HEK293 (cell line): ENCODE measurements at regions not wholly inside any gene's neighbourhood (a gene's known extent, or its start where the extent isn't known, plus 50 kb on each side); places are given as distances from the start of the nearest gene placed in this dataset.
A peak's percentile ranks its signal among the peaks of the same experiment; 100 is the strongest.

ENCODE experiments used
- CTCF ChIA-PET: fragments of 350-600 bp; formaldehyde crosslinking; extraction: SDS; loops from one replicate; lab custom pipeline; 2021; ENCODE audit warnings: antibody characterized with exemption; lab: Yijun Ruan, JAX
- POLR2A ChIA-PET: fragments of 300-600 bp; formaldehyde crosslinking; extraction: SDS; loops from one replicate; lab custom pipeline; 2020; ENCODE audit warnings: antibody characterized with exemption, inconsistent platforms; lab: Yijun Ruan, JAX
- H3K27ac ChIP-seq: fragments of 200-500 bp; sonication (Bioruptor generic); 2 replicates; pipeline ENCODE4 v1.5.1; 2014; ENCODE audit warnings: low read depth, low read length, control low read depth, inconsistent platforms; ENCODE audit errors: extremely low read depth
- H3K36me3 ChIP-seq, 2 experiments: fragments of 200-500 bp in 1 of 2; sonication (Bioruptor generic) in 1 of 2; 1 replicate in 1 of 2; 2 replicates in 1 of 2; pipeline ENCODE4 v1.5.1; 2014 to 2017; ENCODE audit warnings: inconsistent platforms in 2 of 2, low read length in 2 of 2; ENCODE audit not compliant: control insufficient read depth in 2 of 2, insufficient read depth in 1 of 2
- H3K4me1 ChIP-seq: fragments of 200-500 bp; sonication (Bioruptor generic); 2 replicates; pipeline ENCODE4 v1.5.1; 2014; ENCODE audit warnings: mild to moderate bottlenecking, low read length, inconsistent platforms; ENCODE audit not compliant: control insufficient read depth, insufficient read depth
- H3K4me3 ChIP-seq: 2 replicates; pipeline ENCODE4 v1.5.1; 2011; ENCODE audit warnings: low read depth, mild to moderate bottlenecking, control low read depth, low read length, moderate library complexity
- H3K9me3 ChIP-seq: fragments of 200-500 bp; sonication (Bioruptor generic); 2 replicates; pipeline ENCODE4 v1.5.1; 2014; ENCODE audit warnings: low read depth, low read length, inconsistent platforms; ENCODE audit not compliant: control insufficient read depth, insufficient read depth
- FEZF1 ChIP-seq: fragments of 450-650 bp; formaldehyde crosslinking; IDR thresholded peaks from 2 replicates; pipeline ENCODE4 v1.5.1; 2016; ENCODE audit warnings: missing biosample characterization, missing genetic modification characterization
- IKZF3 ChIP-seq: fragments of 450-650 bp; IDR thresholded peaks from 2 replicates; pipeline ENCODE4 v1.5.0; 2018; ENCODE audit warnings: missing biosample characterization, mild to moderate bottlenecking, missing genetic modification characterization, moderate library complexity
- KLF1 ChIP-seq: fragments of 450-650 bp; formaldehyde crosslinking; IDR thresholded peaks from 2 replicates; pipeline ENCODE4 v1.5.1; 2016; ENCODE audit warnings: missing biosample characterization, missing genetic modification characterization
- KLF9 ChIP-seq: fragments of 450-650 bp; formaldehyde crosslinking; IDR thresholded peaks from 2 replicates; pipeline ENCODE4 v1.5.1; 2016; ENCODE audit warnings: missing biosample characterization, missing genetic modification characterization, low read depth
- MEIS1 ChIP-seq: sonication (generic); formaldehyde crosslinking; IDR thresholded peaks from 2 replicates; pipeline ENCODE4 v1.8.1; 2022; ENCODE audit warnings: missing genetic modification reagents, mild to moderate bottlenecking, borderline replicate concordance
- OSR2 ChIP-seq: fragments of 450-650 bp; formaldehyde crosslinking; IDR thresholded peaks from 2 replicates; pipeline ENCODE4 v1.5.1; 2016; ENCODE audit warnings: missing biosample characterization, missing genetic modification characterization
- SALL2 ChIP-seq: fragments of 450-650 bp; formaldehyde crosslinking; IDR thresholded peaks from 2 replicates; pipeline ENCODE4 v1.5.0; 2017; ENCODE audit warnings: missing biosample characterization, mild to moderate bottlenecking, missing genetic modification characterization, borderline replicate concordance
- WT1 ChIP-seq: fragments of 450-650 bp; formaldehyde crosslinking; IDR thresholded peaks from 2 replicates; pipeline ENCODE4 v1.5.1; 2016; ENCODE audit warnings: missing biosample characterization, missing genetic modification characterization
- ZIC2 ChIP-seq: fragments of 450-650 bp; formaldehyde crosslinking; IDR thresholded peaks from 2 replicates; pipeline ENCODE4 v1.5.1; 2016; ENCODE audit warnings: missing biosample characterization, missing genetic modification characterization
- ZNF10 ChIP-seq: fragments of 450-650 bp; formaldehyde crosslinking; IDR thresholded peaks from 2 replicates; pipeline ENCODE4 v1.5.1; 2017; ENCODE audit warnings: missing biosample characterization, missing genetic modification characterization
- ZNF121 ChIP-seq: fragments of 450-650 bp; formaldehyde crosslinking; IDR thresholded peaks from 2 replicates; pipeline ENCODE4 v1.5.1; 2016; ENCODE audit warnings: missing biosample characterization, missing genetic modification characterization
- ZNF155 ChIP-seq: fragments of 450-650 bp; formaldehyde crosslinking; IDR thresholded peaks from 2 replicates; pipeline ENCODE4 v1.5.1; 2016; ENCODE audit warnings: missing biosample characterization, missing genetic modification characterization
- ZNF184 ChIP-seq: fragments of 450-650 bp; IDR thresholded peaks from 2 replicates; pipeline ENCODE4 v1.5.1; 2018; ENCODE audit warnings: missing biosample characterization, mild to moderate bottlenecking, missing genetic modification characterization
- ZNF2 ChIP-seq: fragments of 450-650 bp; formaldehyde crosslinking; IDR thresholded peaks from 2 replicates; pipeline ENCODE4 v1.5.1; 2016; ENCODE audit warnings: missing biosample characterization, missing genetic modification characterization
- ZNF211 ChIP-seq: fragments of 450-650 bp; formaldehyde crosslinking; IDR thresholded peaks from 2 replicates; pipeline ENCODE4 v1.5.1; 2016; ENCODE audit warnings: low read depth, missing biosample characterization, missing genetic modification characterization
- ZNF335 ChIP-seq: fragments of 450-650 bp; formaldehyde crosslinking; conservative IDR thresholded peaks from 2 replicates; pipeline ENCODE4 v1.5.1; 2016; ENCODE audit warnings: missing biosample characterization, missing genetic modification characterization
- ZNF433 ChIP-seq: fragments of 450-650 bp; formaldehyde crosslinking; IDR thresholded peaks from 2 replicates; pipeline ENCODE4 v1.5.1; 2016; ENCODE audit warnings: missing biosample characterization, missing genetic modification characterization, low read depth
- ZNF610 ChIP-seq: fragments of 450-650 bp; formaldehyde crosslinking; IDR thresholded peaks from 2 replicates; pipeline ENCODE4 v1.5.1; 2016; ENCODE audit warnings: missing biosample characterization, missing genetic modification characterization, borderline replicate concordance
- ZNF621 ChIP-seq: fragments of 450-650 bp; formaldehyde crosslinking; IDR thresholded peaks from 2 replicates; pipeline ENCODE4 v1.5.1; 2017; ENCODE audit warnings: missing biosample characterization, missing genetic modification characterization
- ZNF791 ChIP-seq: fragments of 450-650 bp; formaldehyde crosslinking; IDR thresholded peaks from 2 replicates; pipeline ENCODE4 v1.5.1; 2016; ENCODE audit warnings: missing biosample characterization, missing genetic modification characterization
- ZSCAN23 ChIP-seq: fragments of 450-650 bp; formaldehyde crosslinking; IDR thresholded peaks from 2 replicates; pipeline ENCODE4 v1.5.1; 2016; ENCODE audit warnings: missing biosample characterization, missing genetic modification characterization
- ZXDB ChIP-seq: fragments of 450-650 bp; formaldehyde crosslinking; IDR thresholded peaks from 2 replicates; pipeline ENCODE4 v1.5.1; 2016; ENCODE audit warnings: missing biosample characterization, missing genetic modification characterization
- TF ChIP-seq, protein P1 (sequence below): fragments of 450-650 bp; formaldehyde crosslinking; IDR thresholded peaks from 2 replicates; pipeline ENCODE4 v1.5.1; 2016; ENCODE audit warnings: missing biosample characterization, missing genetic modification characterization
- TF ChIP-seq, protein P2 (sequence below): fragments of 450-650 bp; formaldehyde crosslinking; IDR thresholded peaks from 2 replicates; pipeline ENCODE4 v1.5.1; 2017; ENCODE audit warnings: missing biosample characterization, missing genetic modification characterization
- TF ChIP-seq, protein P3 (sequence below): fragments of 450-650 bp; formaldehyde crosslinking; conservative IDR thresholded peaks from 2 replicates; pipeline ENCODE4 v1.5.1; 2016; ENCODE audit warnings: low read depth, missing biosample characterization, missing genetic modification characterization
- TF ChIP-seq, protein P4 (sequence below): fragments of 450-650 bp; formaldehyde crosslinking; IDR thresholded peaks from 2 replicates; pipeline ENCODE4 v1.5.1; 2016; ENCODE audit warnings: missing biosample characterization, missing genetic modification characterization, borderline replicate concordance

DNA sequence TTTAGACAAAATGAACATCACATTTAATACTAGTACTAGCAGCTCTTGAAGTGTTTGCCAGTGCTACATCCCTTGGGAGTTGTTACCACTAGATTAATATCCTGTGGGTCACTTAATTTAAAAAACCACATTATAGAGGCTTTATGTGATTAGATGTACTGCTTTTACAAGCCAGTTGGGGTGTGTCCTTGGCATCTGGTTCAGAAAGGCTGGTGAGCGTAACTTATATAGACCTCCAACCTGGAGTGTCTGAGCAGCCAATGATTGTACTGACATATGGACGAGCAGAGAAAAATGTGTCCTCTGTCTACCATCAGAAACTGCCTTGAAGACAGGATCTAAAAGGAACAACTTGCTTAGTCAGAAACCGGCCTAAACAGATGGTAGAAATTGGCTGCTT, 306.2 kb upstream of the ATP11B start:
- Histone ChIP-seq H3K27ac (peak overlapping the region; percentile 1; the same call in 1 of the 2 replicates), H3K4me3 (no peak overlapping the region), H3K36me3 (no peaks in the 10 kb centered on the region), H3K9me3 (no peaks in the 10 kb centered on the region), H3K4me1 (peaks cover 11% of the 10 kb centered on the region; the same call in 1 of the 2 replicates)
- CTCF ChIA-PET, result interaction anchor here (0.6 kb wide), 1 partner anchor 112 kb away, joined by 3 read pairs; no protein-coding TSS in a partner anchor
- POLR2A ChIA-PET, result no interaction called here
- TF ChIP-seq, protein P1, sequence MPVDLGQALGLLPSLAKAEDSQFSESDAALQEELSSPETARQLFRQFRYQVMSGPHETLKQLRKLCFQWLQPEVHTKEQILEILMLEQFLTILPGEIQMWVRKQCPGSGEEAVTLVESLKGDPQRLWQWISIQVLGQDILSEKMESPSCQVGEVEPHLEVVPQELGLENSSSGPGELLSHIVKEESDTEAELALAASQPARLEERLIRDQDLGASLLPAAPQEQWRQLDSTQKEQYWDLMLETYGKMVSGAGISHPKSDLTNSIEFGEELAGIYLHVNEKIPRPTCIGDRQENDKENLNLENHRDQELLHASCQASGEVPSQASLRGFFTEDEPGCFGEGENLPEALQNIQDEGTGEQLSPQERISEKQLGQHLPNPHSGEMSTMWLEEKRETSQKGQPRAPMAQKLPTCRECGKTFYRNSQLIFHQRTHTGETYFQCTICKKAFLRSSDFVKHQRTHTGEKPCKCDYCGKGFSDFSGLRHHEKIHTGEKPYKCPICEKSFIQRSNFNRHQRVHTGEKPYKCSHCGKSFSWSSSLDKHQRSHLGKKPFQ (tag by site-specific recombination), result peak; percentile 41; the same call in 1 of the 2 replicates
- TF ChIP-seq ZNF155 (tag by site-specific recombination) (no peak), SALL2 (tag by site-specific recombination) (no peak), ZXDB (tag by site-specific recombination) (peak; percentile 34; the same call in 1 of the 2 replicates), ZNF2 (tag by site-specific recombination) (no peak), IKZF3 (tag by site-specific recombination) (peak; percentile 52; the same call in 1 of the 2 replicates), WT1 (tag by site-specific recombination) (peak; percentile 83), ZNF121 (tag by site-specific recombination) (no peak), ZNF184 (tag by site-specific recombination) (no peak), ZNF791 (tag by site-specific recombination) (no peak), ZNF610 (tag by site-specific recombination) (no peak), ZNF433 (no peak), FEZF1 (tag by site-specific recombination) (peak; percentile 92), ZIC2 (no peak), ZSCAN23 (tag by site-specific recombination) (no peak), KLF9 (tag by site-specific recombination) (0 out of 2 replicates have a peak, but pooled peaks have one; percentile 24), OSR2 (tag by site-specific recombination) (peak; percentile 72; the same call in 1 of the 2 replicates), KLF1 (tag by site-specific recombination) (peak; percentile 35; the same call in 1 of the 2 replicates), MEIS1 (CRISPR knock-in tag) (no peak), ZNF10 (tag by site-specific recombination) (no peak), ZNF335 (no peak), ZNF621 (no peak), ZNF211 (tag by site-specific recombination) (no peak)
- TF ChIP-seq, protein P2, sequence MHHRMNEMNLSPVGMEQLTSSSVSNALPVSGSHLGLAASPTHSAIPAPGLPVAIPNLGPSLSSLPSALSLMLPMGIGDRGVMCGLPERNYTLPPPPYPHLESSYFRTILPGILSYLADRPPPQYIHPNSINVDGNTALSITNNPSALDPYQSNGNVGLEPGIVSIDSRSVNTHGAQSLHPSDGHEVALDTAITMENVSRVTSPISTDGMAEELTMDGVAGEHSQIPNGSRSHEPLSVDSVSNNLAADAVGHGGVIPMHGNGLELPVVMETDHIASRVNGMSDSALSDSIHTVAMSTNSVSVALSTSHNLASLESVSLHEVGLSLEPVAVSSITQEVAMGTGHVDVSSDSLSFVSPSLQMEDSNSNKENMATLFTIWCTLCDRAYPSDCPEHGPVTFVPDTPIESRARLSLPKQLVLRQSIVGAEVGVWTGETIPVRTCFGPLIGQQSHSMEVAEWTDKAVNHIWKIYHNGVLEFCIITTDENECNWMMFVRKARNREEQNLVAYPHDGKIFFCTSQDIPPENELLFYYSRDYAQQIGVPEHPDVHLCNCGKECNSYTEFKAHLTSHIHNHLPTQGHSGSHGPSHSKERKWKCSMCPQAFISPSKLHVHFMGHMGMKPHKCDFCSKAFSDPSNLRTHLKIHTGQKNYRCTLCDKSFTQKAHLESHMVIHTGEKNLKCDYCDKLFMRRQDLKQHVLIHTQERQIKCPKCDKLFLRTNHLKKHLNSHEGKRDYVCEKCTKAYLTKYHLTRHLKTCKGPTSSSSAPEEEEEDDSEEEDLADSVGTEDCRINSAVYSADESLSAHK (tag by site-specific recombination), result peak; percentile 73
- TF ChIP-seq, protein P3, sequence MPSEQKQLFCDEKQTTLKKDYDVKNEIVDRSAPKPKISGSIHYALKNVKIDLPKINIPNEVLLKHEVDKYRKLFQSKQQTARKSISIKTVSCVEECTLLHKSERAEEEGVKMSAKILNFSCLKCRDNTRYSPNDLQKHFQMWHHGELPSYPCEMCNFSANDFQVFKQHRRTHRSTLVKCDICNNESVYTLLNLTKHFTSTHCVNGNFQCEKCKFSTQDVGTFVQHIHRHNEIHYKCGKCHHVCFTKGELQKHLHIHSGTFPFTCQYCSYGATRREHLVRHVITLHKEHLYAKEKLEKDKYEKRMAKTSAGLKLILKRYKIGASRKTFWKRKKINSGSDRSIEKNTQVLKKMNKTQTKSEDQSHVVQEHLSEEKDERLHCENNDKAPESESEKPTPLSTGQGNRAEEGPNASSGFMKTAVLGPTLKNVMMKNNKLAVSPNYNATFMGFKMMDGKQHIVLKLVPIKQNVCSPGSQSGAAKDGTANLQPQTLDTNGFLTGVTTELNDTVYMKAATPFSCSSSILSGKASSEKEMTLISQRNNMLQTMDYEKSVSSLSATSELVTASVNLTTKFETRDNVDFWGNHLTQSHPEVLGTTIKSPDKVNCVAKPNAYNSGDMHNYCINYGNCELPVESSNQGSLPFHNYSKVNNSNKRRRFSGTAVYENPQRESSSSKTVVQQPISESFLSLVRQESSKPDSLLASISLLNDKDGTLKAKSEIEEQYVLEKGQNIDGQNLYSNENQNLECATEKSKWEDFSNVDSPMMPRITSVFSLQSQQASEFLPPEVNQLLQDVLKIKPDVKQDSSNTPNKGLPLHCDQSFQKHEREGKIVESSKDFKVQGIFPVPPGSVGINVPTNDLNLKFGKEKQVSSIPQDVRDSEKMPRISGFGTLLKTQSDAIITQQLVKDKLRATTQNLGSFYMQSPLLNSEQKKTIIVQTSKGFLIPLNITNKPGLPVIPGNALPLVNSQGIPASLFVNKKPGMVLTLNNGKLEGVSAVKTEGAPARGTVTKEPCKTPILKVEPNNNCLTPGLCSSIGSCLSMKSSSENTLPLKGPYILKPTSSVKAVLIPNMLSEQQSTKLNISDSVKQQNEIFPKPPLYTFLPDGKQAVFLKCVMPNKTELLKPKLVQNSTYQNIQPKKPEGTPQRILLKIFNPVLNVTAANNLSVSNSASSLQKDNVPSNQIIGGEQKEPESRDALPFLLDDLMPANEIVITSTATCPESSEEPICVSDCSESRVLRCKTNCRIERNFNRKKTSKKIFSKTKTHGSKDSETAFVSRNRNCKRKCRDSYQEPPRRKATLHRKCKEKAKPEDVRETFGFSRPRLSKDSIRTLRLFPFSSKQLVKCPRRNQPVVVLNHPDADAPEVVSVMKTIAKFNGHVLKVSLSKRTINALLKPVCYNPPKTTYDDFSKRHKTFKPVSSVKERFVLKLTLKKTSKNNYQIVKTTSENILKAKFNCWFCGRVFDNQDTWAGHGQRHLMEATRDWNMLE (tag by site-specific recombination), result no peak
- TF ChIP-seq, protein P4, sequence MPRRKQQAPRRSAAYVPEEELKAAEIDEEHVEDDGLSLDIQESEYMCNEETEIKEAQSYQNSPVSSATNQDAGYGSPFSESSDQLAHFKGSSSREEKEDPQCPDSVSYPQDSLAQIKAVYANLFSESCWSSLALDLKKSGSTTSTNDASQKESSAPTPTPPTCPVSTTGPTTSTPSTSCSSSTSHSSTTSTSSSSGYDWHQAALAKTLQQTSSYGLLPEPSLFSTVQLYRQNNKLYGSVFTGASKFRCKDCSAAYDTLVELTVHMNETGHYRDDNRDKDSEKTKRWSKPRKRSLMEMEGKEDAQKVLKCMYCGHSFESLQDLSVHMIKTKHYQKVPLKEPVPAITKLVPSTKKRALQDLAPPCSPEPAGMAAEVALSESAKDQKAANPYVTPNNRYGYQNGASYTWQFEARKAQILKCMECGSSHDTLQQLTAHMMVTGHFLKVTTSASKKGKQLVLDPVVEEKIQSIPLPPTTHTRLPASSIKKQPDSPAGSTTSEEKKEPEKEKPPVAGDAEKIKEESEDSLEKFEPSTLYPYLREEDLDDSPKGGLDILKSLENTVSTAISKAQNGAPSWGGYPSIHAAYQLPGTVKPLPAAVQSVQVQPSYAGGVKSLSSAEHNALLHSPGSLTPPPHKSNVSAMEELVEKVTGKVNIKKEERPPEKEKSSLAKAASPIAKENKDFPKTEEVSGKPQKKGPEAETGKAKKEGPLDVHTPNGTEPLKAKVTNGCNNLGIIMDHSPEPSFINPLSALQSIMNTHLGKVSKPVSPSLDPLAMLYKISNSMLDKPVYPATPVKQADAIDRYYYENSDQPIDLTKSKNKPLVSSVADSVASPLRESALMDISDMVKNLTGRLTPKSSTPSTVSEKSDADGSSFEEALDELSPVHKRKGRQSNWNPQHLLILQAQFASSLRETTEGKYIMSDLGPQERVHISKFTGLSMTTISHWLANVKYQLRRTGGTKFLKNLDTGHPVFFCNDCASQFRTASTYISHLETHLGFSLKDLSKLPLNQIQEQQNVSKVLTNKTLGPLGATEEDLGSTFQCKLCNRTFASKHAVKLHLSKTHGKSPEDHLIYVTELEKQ (tag by site-specific recombination), result peak; percentile 65; the same call in 1 of the 2 replicates
